WI38 (cell line): ENCODE measurements at regions not wholly inside any gene's neighbourhood (a gene's known extent, or its start where the extent isn't known, plus 50 kb on each side); places are given as distances from the start of the nearest gene placed in this dataset.

Experiments
- H3K4me3 ChIP-seq: 2 replicates; pipeline ENCODE4 v1.5.1; 2011; ENCODE audit warnings: low read depth, mild to moderate bottlenecking, control low read depth, low read length
- TF ChIP-seq, protein P1 (sequence below): IDR thresholded peaks from 2 replicates; pipeline ENCODE4 v1.5.1; 2012; ENCODE audit warnings: low read depth, mild to moderate bottlenecking, control low read depth, low read length

DNA sequence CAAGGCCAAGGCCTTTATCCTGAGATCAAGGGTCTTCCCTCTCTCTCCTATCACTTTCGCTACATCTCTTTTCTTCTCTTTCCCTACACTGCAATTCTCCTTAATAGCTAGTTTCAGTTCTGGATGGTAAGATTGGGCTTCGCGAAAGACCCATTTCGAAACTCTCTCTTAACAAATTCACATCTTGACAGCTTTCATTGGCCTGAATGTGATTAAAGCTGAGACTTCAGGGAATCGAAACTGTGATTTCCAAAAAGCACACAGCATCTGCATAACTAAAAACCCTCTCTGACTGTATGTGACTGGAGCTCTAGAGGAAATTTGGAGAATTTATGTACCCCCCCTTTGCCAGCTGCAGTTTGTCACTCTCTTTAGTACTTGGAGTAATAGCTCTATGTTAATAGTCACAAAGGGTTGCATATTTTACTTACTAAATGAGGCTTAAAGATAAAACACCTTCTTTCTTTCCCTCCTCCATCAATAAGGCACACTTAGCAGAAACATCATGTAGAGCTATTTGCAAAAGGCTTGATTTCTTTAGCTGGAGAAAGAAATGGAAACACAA lies 105.3 kb upstream of the FAM20A start:
- no peak overlapping the region for H3K4me3 ChIP-seq
- TF ChIP-seq, protein P1, sequence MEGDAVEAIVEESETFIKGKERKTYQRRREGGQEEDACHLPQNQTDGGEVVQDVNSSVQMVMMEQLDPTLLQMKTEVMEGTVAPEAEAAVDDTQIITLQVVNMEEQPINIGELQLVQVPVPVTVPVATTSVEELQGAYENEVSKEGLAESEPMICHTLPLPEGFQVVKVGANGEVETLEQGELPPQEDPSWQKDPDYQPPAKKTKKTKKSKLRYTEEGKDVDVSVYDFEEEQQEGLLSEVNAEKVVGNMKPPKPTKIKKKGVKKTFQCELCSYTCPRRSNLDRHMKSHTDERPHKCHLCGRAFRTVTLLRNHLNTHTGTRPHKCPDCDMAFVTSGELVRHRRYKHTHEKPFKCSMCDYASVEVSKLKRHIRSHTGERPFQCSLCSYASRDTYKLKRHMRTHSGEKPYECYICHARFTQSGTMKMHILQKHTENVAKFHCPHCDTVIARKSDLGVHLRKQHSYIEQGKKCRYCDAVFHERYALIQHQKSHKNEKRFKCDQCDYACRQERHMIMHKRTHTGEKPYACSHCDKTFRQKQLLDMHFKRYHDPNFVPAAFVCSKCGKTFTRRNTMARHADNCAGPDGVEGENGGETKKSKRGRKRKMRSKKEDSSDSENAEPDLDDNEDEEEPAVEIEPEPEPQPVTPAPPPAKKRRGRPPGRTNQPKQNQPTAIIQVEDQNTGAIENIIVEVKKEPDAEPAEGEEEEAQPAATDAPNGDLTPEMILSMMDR = no peak

DNA sequence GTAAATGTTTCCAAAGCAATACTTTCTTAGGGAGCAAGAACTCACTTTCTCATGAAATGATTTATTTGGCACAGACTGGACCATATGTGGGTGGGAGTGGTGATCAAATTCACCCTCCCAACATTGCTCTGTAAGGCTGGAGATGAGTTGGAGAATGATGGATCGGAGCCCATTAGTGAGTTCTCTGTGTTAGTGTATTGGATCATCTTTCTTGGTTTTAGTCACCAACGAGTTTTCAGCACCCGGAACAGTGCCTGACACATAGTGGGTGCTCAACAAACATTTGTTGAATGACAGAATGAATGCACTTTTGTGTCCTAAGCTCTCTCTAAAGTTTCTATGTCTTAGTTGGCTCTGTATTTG lies 104.5 kb upstream of the FAM20A start:
- H3K4me3 ChIP-seq = no peak overlapping the region
- TF ChIP-seq, protein P1 = no peak

DNA sequence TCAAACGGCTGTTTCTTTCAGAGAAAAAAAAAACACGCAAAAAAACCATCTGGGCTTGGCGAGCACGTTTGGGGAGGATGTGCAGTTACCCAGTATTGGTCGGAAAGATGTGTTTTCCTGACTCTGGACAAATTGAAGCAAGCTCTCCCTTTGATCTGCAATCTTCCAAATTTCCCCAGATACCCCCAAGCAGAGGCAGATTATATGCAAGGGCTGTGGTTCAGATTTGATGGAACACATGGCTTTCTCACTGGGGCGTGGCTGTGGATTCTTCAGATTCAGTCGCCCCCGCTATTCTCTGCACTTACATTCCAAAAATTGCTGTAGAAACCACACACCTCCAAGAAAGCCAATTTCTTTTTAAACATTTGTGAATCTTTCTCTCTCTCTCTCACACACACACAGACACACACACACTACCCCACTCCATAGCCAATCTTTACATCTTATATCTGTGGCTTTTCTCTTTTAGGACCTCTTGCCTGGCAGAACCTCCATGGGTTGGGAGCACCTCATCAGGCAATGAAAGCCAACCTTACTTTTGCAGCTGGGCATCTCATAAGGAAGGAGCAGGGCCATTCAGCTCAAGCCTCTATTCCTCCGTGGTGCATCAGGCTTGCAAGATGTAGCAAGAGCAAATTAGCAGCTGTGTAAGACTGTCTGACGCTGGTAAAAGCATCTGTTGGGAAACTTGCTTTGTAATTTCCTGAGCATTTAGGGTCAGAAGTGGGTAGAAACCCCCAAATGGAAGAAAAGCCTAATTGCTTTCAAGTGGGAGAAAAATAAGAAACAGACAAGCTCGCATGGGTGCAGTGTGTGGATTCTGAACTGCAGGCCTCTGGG lies 103.9 kb upstream of the FAM20A start:
- H3K4me3 ChIP-seq = no peak overlapping the region
- TF ChIP-seq, protein P1 = no peak

GRCh38 chr17:68701046-68701445 lies 99.9 kb upstream of the FAM20A start:
- no peak overlapping the region for H3K4me3 ChIP-seq
- TF ChIP-seq, protein P1 = no peak

- H3K4me3 ChIP-seq = no peak overlapping the region
- TF ChIP-seq, protein P1 = no peak
Observed at GRCh38 chr17:68700421-68700820, 99.3 kb upstream of the FAM20A start.

DNA sequence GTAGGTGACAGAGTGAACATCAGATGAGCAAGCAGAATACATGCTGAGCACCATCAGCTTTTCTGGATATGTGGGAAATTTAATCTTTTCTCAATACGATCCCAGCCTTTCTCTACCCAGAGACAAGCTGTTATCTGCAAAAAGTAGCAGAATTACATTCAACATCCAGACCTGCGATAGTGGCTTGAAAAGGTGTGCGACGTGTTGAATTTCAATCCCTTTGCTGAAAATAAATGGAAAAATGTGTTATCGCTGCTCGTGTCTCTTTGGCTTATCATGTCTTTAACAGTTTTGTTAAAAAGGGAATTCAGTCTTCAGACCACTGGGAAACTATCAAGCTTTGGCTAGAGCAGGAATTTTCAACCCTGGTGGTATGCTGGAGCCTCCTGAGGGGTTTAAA lies 98.8 kb upstream of the FAM20A start:
- TF ChIP-seq, protein P1 = no peak
- H3K4me3 ChIP-seq = no peak overlapping the region

GRCh38 chr17:68698746-68699145 lies 97.6 kb upstream of the FAM20A start:
- TF ChIP-seq, protein P1 = no peak
- no peak overlapping the region for H3K4me3 ChIP-seq
